Colonic mucosa (tissue), 4 donors: ENCODE measurements at regions not wholly inside any gene's neighbourhood (a gene's known extent, or its start where the extent isn't known, plus 50 kb on each side); places are given as distances from the start of the nearest gene placed in this dataset.

Source experiments
- DNase-seq: peaks from one replicate; pipeline ENCODE4 v3.0.0-alpha.2; 2020
- H3K27ac ChIP-seq: fragments of 200-600 bp; one replicate; pipeline ENCODE4 v1.8.0; 2021
- H3K27me3 ChIP-seq: fragments of 200-600 bp; one replicate; pipeline ENCODE4 v1.8.0; 2021
- H3K36me3 ChIP-seq: fragments of 200-600 bp; one replicate; pipeline ENCODE4 v1.8.0; 2021
- H3K4me1 ChIP-seq: fragments of 200-600 bp; one replicate; pipeline ENCODE4 v1.8.0; 2021; ENCODE audit warnings: mild to moderate bottlenecking
- H3K4me3 ChIP-seq: fragments of 200-600 bp; one replicate; pipeline ENCODE4 v1.8.0; 2021
- H3K9ac ChIP-seq, 2 donors: one replicate each; pipeline ENCODE4 v1.7.0; 2013; ENCODE audit warnings: control low read depth in 2 of 2, low read depth in 2 of 2, low read length in 2 of 2
- H3K9me3 ChIP-seq: fragments of 200-600 bp; one replicate; pipeline ENCODE4 v1.8.0; 2021
- intact Hi-C: fragments of 100-400 bp; cut with DNase I; formaldehyde crosslinking; loops from one replicate; pipeline ENCODE4 v1.14.1; 2022
- TF ChIP-seq, protein P1 (sequence below): fragments of 200-600 bp; IDR thresholded peaks from one replicate; pipeline ENCODE4 v1.8.0; 2022; ENCODE audit warnings: antibody characterized with exemption, mild to moderate bottlenecking
- donor health status: healthy.
- donor health status: DM: no; HTN: no; CAD: no.
- donor health status: DM: no; HTN: no; CAD: no.

DNA sequence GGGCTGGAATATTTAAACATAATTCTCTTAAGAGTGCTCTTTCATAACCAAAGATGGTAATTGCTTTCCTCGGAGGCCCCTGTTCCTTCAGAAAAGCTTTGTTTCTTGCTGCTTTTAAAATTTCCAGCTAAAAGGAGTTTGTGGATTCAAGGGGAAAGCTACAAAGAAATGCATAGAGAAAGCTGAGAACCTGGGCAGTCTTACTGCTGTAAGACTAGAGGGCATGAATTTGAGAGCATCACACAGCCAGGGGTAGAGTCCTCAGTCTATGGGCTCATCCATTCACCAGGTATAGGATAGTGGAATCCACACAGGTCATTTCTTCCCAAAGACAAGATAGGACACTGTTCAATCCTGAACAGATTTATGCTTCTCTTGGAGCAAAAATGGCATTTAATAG is 186.3 kb upstream of the PLD5 start:
- H3K4me3 ChIP-seq: no peak overlapping the region
- H3K27me3 ChIP-seq: no peaks in the 10 kb centered on the region
- no peaks in the 10 kb centered on the region for H3K9me3 ChIP-seq
- no peak overlapping the region for H3K27ac ChIP-seq
- TF ChIP-seq, protein P1, sequence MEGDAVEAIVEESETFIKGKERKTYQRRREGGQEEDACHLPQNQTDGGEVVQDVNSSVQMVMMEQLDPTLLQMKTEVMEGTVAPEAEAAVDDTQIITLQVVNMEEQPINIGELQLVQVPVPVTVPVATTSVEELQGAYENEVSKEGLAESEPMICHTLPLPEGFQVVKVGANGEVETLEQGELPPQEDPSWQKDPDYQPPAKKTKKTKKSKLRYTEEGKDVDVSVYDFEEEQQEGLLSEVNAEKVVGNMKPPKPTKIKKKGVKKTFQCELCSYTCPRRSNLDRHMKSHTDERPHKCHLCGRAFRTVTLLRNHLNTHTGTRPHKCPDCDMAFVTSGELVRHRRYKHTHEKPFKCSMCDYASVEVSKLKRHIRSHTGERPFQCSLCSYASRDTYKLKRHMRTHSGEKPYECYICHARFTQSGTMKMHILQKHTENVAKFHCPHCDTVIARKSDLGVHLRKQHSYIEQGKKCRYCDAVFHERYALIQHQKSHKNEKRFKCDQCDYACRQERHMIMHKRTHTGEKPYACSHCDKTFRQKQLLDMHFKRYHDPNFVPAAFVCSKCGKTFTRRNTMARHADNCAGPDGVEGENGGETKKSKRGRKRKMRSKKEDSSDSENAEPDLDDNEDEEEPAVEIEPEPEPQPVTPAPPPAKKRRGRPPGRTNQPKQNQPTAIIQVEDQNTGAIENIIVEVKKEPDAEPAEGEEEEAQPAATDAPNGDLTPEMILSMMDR: no peak
- H3K9ac ChIP-seq: no peak overlapping the region
- no peaks in the 10 kb centered on the region for H3K36me3 ChIP-seq
- intact Hi-C loops: no loop called here
- DNase-seq: no peak
- no peaks in the 10 kb centered on the region for H3K4me1 ChIP-seq

DNA sequence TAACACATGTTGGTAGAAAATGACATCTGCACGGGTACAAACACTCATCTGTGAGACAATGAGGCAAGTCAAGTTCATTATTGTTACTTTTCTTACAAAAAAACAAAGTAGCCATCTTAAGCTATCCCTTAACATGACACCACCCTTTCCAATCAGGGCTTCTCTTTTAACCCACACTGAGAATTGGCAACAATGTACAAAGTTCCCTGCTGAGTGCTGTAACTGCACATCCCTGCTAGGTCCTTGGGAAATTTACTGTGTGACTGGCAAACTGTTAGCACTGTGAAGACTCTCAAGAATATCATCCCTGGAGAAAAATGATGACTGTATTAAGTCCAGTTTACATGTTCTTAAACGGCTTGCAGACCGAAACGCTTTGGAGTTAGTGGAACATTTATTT is 185.8 kb upstream of the PLD5 start:
- Histone ChIP-seq H3K4me1 (no peaks in the 10 kb centered on the region), H3K36me3 (no peaks in the 10 kb centered on the region), H3K9me3 (no peaks in the 10 kb centered on the region), H3K9ac (no peak overlapping the region), H3K27ac (no peak overlapping the region), H3K4me3 (no peak overlapping the region), H3K27me3 (no peaks in the 10 kb centered on the region)
- intact Hi-C loops: no loop called here
- TF ChIP-seq, protein P1: no peak
- no peak for DNase-seq

DNA sequence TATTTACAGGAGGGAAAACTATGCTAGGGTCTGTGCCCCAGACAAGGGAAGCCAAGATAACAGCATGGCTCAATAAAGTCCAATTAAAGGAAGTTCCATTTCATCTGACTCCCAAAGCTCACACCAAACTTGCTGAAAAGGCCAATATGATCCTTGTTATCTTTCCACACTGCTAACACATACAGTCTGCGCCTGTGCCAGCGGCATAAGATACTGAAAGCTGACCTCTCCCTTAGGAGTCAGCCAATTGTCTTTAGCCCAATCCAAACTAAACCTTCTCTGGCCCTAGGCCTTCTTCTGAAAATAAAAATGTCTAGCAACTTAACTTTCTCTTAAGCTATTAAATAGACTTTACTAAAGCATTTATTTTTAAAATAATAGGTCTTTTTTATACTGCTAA is 179.0 kb upstream of the PLD5 start:
- no peak for DNase-seq
- Histone ChIP-seq H3K4me1 (no peaks in the 10 kb centered on the region), H3K27me3 (no peaks in the 10 kb centered on the region), H3K4me3 (no peak overlapping the region), H3K27ac (no peak overlapping the region), H3K9me3 (no peaks in the 10 kb centered on the region), H3K9ac (no peak overlapping the region), H3K36me3 (no peaks in the 10 kb centered on the region)
- TF ChIP-seq, protein P1: no peak
- intact Hi-C loops: no loop called here

DNA sequence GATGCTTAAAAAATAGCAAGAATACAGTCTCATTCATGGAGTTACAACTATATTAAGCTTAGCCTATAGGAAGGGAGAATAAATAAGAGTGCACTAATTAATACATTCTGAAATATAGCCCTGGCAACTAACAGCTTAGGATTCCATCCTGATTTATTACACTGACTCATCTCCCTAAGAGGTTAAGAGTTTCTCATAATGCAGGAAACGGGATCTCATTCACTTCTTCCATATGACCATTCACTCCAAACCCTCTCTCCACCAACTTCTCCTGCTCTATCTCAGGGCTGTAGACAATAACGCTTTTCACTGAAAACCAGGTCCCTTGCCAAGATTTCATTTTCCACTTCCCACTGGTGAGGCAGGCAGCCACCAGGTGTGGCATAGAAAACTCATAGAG is 168.5 kb upstream of the PLD5 start:
- TF ChIP-seq, protein P1: no peak
- H3K9ac ChIP-seq: no peak overlapping the region
- intact Hi-C loops: no loop called here

DNA sequence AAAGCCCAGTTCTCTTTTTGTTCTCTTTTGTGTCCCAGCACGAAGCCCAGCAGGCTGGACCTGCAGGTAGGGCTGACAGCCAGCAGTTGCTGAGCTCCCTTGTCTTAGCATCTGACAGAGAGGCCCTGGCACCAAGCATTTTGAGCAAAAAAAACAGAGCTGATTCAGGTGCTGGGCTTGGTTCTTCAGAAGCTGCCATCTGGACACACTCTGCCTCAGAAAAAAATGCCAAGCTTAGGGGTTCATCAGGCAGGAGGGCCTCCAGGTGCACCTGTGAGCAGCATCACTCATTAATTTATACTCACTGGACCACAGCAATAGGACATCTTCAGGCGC is 167.1 kb upstream of the PLD5 start:
- Histone ChIP-seq H3K4me3 (no peak overlapping the region), H3K9ac (no peak overlapping the region), H3K27me3 (no peaks in the 10 kb centered on the region), H3K9me3 (no peaks in the 10 kb centered on the region), H3K36me3 (no peaks in the 10 kb centered on the region), H3K4me1 (no peaks in the 10 kb centered on the region), H3K27ac (no peak overlapping the region)
- no peak for DNase-seq
- intact Hi-C loops: no loop called here
- TF ChIP-seq, protein P1: no peak

More for the DNA sequence above, 168.5 kb upstream of the PLD5 start:
- H3K27me3 ChIP-seq: no peaks in the 10 kb centered on the region
- no peaks in the 10 kb centered on the region for H3K9me3 ChIP-seq
- DNase-seq: no peak
- H3K4me1 ChIP-seq: no peaks in the 10 kb centered on the region
- no peak overlapping the region for H3K4me3 ChIP-seq
- no peak overlapping the region for H3K27ac ChIP-seq
- no peaks in the 10 kb centered on the region for H3K36me3 ChIP-seq
